HG02798 (cell line): ENCODE measurements at regions not wholly inside any gene's neighbourhood (a gene's known extent, or its start where the extent isn't known, plus 50 kb on each side); places are given as distances from the start of the nearest gene placed in this dataset.

Experiments
- ATAC-seq: cut with Tn5 transposase; IDR thresholded peaks from one replicate; pipeline ENCODE4 v1.9.1; 2021; ENCODE audit warnings: mild to moderate bottlenecking; ENCODE audit not compliant: unreplicated experiment, poor library complexity

GRCh38 chr13:99829161-99829560, 142.4 kb downstream of the ZIC5 start:
- no peak for ATAC-seq

- no peak for ATAC-seq
Observed at GRCh38 chr13:99828735-99829134, 142.8 kb downstream of the ZIC5 start.

DNA sequence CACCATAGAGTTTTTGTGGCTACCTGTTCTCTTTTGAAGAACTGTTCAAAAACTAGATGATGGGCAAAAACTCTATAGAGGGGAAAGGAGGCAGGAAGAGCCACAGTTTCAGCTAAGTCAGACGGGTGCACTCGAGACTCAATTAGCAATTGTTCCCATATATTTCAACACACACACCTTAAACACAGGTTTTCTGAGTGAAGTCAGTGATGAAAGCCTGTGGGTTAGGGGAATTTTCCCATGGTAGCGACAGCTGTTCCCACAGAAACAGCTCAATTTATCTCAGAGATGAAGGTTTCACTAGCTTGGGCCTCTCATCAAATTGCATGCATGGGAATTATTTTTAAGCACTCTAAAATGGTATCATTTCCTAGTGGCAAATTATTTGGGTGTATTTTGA, 143.4 kb downstream of the ZIC5 start:
- ATAC-seq, result no peak

DNA sequence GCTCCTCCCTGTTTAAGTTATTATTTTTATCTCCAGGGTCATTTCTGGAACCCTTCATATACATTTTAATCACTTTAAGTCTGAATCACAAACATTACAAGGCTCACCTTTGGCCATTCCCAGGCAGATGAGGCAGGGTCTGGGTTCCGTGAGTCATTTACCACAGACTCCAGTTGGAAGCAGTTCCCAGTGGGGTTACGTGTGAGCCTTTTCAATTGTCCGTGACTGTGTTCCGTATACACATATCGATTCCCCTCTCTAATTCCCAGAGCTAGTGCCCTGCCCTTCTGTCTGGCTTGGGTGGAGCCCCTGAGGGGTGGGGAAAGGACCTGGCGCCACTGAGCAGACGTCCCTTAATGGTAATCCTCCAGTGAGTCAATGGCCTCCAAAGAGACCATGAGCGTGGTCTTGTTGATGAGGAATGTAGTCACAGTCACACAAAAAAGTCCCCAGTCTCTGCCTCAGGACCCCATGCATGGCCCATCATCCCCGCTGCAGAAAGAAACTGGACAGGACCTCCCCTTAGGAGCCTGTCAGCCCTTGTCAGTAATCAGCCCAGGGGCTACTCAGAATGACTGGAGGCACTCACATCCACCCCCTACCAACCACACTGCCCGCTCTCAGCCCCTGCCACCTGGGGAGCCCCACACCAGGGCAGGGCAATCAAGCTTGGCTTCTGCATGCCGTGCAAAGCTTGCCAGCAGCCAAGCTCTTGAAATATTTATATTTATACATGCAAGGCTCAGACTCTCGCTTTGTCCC, 144.4 kb downstream of the ZIC5 start:
- ATAC-seq, result no peak

DNA sequence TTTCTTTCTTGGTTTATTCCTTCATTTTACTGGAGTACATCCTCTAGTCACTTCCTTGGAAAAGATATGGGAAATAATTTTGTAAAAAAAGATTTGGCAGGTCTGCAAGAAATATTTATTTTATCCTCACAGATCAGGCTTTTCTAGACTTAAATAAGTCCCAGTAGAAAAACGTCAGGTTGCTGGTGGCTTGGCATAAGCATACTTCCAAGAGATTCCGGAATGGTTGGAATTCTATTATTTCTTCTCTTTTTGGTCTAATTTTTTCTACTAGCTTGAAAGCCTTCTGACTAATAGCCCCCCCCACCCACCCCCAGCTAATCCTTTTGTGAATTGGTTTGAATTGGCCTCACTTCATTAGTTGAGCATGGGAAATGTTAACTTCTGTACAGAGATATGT, 147.6 kb downstream of the ZIC5 start:
- no peak for ATAC-seq

DNA sequence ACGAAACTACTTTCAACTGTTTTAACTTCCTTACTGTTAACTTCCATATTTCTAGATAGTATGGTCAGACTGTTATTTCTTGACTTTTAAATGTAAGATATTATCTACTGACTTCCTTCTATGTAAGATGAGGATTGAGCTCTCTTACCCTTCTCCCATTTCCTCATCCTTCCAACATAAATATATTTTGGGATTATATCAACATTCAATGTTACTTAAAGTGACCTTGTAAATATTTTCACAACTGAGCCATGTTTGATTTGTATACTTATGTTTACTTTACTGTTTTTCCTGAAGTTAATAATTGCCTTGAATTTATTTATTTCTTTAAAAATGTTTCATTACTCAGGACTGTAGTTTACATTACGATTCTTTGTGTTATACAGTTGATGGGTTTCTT, 148.7 kb downstream of the ZIC5 start:
- ATAC-seq, result no peak

- ATAC-seq, result no peak
Observed at GRCh38 chr13:99821741-99822140, 149.8 kb downstream of the ZIC5 start.

DNA sequence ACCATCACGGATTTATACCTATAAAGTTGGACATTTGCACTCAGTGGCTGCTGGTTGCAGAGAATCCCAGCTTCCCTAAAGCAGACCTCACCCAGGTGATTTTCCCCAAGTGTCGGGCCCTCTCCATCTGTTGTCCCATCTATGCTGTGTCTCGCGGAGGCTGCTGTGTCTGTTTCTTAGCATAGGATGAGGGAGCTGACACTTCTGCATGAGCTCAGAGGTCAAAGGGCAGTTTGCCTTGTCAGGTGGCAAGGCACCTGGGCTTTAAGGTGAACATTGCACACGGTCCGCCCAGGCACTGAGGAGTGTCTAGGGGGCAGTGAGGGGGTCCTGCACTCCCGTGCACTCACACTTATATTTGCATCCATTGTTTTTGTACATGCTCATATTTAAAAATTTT, 151.6 kb downstream of the ZIC5 start:
- no peak for ATAC-seq

DNA sequence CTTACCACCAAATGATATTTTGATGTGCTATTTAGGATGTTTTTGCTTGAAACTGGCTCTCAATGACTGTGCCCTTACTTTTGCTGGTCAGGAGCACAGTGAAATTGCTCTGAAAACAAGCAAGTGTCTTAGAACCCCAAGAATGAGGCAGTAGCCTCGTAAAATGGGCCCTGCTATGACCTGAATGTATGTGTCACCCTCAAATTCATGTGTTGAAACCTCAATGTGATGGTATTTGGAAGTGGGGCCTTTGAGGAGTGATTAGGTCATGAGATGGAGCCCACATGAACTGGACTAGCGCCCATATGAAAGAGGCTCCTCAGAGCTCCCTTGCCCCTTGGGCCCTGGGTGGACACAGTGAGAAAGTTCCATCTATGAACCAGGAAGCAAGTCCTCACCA, 155.2 kb downstream of the ZIC5 start:
- no peak for ATAC-seq

DNA sequence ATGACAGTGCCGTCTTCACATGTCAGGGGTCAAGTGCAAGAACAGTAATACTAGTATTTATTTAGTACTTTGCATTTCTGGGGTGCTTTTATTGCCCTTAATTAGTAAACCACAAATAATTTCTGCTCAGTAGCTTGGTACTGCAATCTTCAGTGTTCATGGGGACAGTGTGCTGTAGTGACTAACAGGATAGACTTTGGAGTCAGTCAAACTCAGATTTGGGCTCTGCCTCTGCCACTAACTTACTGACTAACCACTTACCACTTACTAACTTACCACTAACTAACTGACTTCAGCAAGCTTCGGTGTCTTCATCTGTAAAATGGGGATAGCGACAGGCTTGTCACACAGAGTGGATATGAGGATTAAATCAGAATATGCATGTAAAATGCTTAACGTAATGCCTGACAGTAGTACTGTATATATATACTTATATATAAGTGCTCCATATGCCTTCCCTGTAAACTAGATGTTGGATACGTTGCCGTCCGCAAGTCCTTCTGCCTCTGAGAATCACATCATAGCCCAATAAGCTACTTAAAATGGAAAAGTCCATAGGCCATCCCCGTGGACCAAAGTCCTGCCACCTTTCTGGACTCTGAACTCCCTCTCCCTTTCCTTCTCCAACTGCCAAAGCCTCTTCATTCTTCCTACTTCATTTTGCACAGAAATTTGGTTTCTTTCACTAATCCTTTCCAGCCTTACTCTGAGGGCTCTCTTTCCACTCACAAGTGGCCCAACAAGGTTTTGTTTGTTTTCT, 158.1 kb downstream of the ZIC5 start:
- ATAC-seq, result no peak

DNA sequence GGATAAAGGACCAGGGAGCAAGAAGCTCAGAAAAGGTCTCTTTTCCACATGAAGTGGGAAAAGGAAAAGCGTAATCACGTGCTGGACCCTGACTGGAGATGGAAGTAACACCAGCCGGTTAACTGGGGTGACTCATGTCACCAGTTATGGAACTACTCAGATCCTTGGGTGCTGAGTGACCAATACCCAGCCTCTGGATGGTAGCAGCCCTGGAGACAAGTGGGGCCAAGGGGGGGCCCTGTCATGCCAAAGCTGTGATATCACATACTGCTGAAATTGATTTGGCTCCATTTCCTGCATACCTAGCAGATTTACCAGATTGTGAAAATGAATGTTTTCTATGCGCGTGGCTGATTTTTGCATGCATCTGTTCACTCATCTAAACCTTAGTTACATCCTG, 158.9 kb downstream of the ZIC5 start:
- no peak for ATAC-seq

DNA sequence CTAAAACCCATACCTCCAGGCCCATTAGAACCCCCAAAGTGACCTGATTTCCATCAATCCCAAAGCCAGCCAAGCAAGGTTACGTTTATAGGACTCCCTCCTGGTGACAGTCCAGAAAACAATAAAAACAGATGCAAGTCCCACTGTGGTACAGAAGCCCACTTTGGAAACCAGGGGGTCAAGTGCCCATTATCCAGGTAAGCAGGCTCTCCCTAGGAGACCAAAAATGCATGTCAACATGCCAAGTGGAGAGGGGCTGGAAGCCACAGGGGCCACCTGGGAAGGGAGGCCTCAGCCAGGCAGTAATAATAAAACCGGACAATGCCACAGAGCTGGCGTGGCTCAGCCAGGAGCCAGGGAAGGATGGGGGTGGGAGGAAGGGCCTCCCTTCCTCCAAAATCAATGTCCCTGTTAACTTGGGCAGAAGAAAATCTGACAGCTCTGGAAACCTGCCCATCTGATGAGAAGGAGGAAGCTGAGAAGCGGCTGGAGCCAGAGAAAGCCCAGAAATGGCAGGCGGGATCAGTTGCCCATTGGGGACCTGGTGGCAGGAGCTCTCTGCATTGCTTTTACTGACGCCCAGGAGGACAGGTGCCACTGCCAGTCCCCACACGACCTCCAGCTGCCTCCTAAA, 160.4 kb downstream of the ZIC5 start:
- no peak for ATAC-seq

DNA sequence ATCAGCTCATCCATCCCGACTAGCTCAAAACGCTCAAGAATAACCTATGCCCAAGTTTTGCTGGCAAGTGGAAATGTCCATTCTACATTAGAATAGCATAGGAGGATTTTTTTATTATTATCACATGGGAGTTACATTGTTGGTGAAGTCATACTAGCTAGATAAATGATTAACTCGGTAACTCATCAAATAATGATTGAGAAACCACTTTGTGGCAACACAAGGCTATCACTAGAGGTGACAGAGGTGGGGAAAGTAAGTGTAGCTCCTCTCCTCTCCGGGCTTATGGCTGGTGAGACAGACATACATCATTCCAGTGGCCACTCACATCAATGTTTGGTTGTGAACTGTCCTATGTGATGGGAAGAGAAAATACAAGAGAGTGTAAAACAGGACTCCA, 161.6 kb downstream of the ZIC5 start:
- no peak for ATAC-seq

- no peak for ATAC-seq
Observed at GRCh38 chr13:99809496-99809895, 162.1 kb downstream of the ZIC5 start.

DNA sequence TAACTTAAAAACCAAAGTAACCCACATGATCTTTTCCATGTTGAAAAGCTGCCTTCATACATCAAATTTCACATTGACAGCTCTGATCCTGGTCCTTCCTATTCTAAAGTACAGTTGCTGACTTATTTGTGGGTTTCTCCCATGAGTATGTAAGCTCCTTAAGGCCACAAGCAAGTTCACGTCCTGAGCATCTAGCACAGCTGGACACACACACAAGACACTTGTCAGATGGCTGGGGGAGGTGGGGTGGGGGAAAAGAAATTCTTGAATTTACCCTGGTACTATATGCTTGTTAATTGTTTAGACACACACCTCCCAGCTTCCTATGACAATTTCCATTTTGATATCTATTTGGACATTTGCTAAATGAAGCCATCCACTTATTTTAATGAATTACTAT, 162.8 kb downstream of the ZIC5 start:
- ATAC-seq, result no peak

GRCh38 chr13:99806671-99807070, 164.9 kb downstream of the ZIC5 start:
- ATAC-seq, result no peak

GRCh38 chr13:99805361-99805760, 166.2 kb downstream of the ZIC5 start:
- no peak for ATAC-seq

GRCh38 chr13:99803141-99803540, 168.4 kb downstream of the ZIC5 start:
- ATAC-seq, result no peak

DNA sequence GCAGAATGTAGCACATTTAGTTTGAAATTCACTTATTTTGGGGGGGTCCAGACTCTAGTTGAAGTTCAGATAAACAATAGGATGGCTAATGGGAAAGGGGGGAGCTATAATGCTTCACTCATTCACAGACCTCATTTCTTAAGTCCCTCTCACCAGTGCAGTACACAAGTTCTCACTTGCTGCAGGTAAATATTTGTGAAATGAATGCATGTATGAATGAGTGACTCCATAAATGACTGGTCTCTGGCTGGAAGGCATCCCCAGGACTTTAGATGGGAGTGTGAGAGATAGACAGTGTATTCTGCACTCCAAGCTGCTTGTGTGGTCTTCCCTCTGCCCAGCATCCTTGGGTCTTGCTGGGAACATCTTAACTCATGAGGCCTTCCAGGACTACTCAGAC, 169.2 kb downstream of the ZIC5 start:
- no peak for ATAC-seq

GRCh38 chr13:99800951-99801350, 170.6 kb downstream of the ZIC5 start:
- no peak for ATAC-seq

DNA sequence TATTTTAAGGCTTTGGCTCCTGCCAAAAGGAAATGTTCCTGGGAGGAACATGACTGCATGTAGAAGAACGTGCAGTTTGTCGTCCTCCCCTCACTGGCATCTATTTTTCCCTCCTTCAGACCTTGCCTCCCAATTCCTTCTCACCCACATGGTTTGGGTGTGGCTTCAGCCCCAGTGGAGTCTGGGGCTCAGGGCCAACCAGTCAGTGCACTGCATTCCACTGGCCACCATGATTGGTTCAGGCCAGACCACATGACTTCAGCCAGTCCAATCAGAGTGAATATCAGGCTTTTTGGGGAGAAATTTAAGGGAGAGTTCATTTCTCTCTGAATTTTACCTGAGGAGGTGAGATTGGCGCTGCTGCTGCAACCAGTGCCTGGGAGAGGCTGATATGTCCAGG, 171.6 kb downstream of the ZIC5 start:
- ATAC-seq, result no peak

- ATAC-seq, result no peak
Observed at GRCh38 chr13:99798756-99799155, 172.8 kb downstream of the ZIC5 start.
